ENCODE measurements at regions not wholly inside any gene's neighbourhood (a gene's known extent, or its start where the extent isn't known, plus 50 kb on each side); places are given as distances from the start of the nearest gene placed in this dataset.

GRCh38 chr22:49048591-49048990 is 779.1 kb downstream of the BRD1 start:
- DNase-seq, result no peak
- no peak for TF ChIP-seq POLR2A (IDR thresholded peaks at IDR 0.05)
- TF ChIP-seq CTCF (IDR thresholded peaks at IDR 0.05), result no peak
- no peaks in the 10 kb centered on the region for H3K36me3 ChIP-seq
- no peak overlapping the region for H3K27ac ChIP-seq
- WGBS, 4 donors, result 75 to 83% (median 81%) methylated on average over 11 of the region's 11 CpGs
- no peak overlapping the region for H3K4me3 ChIP-seq
- H3K4me1 ChIP-seq, result no peaks in the 10 kb centered on the region
- H3K9me3 ChIP-seq, result no peaks in the 10 kb centered on the region
- ATAC-seq, result no peak
- peaks cover 0 to 24% (median 3%) of the 10 kb centered on the region in 9 donors for H3K27me3 ChIP-seq
- intact Hi-C loops (cut with DNase I), result loop anchor here in 9 of 10 donors (2.0 to 5.0 kb wide), 3 partner anchors 256 to 584 kb away; no protein-coding TSS in a partner anchor

GRCh38 chr22:49047447-49047846 is 780.2 kb downstream of the BRD1 start:
- intact Hi-C loops (cut with DNase I), result loop anchor here in 9 of 10 donors (2.0 to 5.0 kb wide), 3 partner anchors 257 to 585 kb away; no protein-coding TSS in a partner anchor
- no peaks in the 10 kb centered on the region for H3K36me3 ChIP-seq
- no peak overlapping the region for H3K27ac ChIP-seq
- TF ChIP-seq CTCF (IDR thresholded peaks at IDR 0.05), result no peak
- no peak for TF ChIP-seq POLR2A (IDR thresholded peaks at IDR 0.05)
- no peak for DNase-seq
- no peak for ATAC-seq
- H3K9me3 ChIP-seq, result no peaks in the 10 kb centered on the region
- 69 to 79% (median 71%) methylated on average over 5 of the region's 5 CpGs for WGBS, 4 donors
- no peak overlapping the region for H3K4me3 ChIP-seq
- peaks cover 0 to 25% (median 3%) of the 10 kb centered on the region in 9 donors for H3K27me3 ChIP-seq
- H3K4me1 ChIP-seq, result no peaks in the 10 kb centered on the region

DNA sequence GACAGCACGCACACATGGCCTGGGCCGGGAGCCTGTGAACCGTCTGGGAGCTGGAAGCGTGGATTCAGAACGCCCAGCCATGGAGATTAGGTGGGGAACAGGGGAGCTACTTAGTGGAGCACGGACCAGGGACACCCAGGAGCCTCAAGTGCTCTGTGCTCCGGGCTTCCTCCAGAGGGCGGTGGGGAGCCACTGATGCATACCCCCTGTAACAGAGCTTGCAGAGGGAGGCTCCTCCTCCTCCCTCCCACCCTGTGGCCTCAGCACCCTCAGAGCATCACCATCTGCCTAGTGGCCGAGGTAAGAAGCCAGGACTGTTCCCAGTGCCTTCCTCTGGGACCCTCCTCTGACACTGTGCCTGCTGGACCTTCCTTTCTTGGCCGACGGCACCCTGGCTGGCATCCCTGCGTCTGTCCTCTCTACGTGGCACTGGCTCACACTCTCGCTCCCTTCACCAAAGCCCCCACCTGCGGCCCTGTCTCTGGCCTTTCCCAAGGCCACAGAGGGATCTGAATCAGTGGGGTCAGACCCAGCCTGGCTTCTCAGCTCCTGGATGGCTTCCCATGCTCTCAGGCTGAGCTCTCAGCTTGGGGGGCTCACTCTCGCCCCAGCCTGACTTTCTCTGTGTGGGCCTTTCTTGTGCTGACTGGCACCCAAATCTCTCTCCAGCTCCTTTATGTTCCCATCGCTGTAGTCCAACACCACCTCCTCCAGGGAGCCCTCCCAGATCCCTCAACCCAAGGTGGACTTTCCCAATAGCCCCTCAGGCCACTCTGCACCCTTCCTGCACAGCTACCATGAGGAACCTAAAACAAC is 780.9 kb downstream of the BRD1 start:
- peak in 1 of 5 donors; percentile 51 for DNase-seq
- H3K27me3 ChIP-seq, result peaks cover 0 to 25% (median 3%) of the 10 kb centered on the region in 9 donors

More for the DNA sequence above, 780.9 kb downstream of the BRD1 start:
- no peak overlapping the region for H3K4me3 ChIP-seq
- intact Hi-C loops (cut with DNase I), result loop anchor here in 9 of 10 donors (1.0 to 5.0 kb wide), 4 partner anchors 258 to 586 kb away; no protein-coding TSS in a partner anchor
- H3K9me3 ChIP-seq, result no peaks in the 10 kb centered on the region
- no peaks in the 10 kb centered on the region for H3K36me3 ChIP-seq
- TF ChIP-seq CTCF (IDR thresholded peaks at IDR 0.05) (peak; percentile 18 to 55 (median 46)), POLR2A (IDR thresholded peaks at IDR 0.05) (no peak)
- peak in 3 of 4 donors; percentile 69 to 78 (median 77) for ATAC-seq
- H3K4me1 ChIP-seq, result no peaks in the 10 kb centered on the region
- H3K27ac ChIP-seq, result no peak overlapping the region
- WGBS, 4 donors, result 42 to 50% (median 46%) methylated on average over 13 to 17 of the region's 17 CpGs

Data from heart left ventricle (tissue), 16 donors.